SK-N-SH (cell line): ENCODE measurements at regions not wholly inside any gene's neighbourhood (a gene's known extent, or its start where the extent isn't known, plus 50 kb on each side); places are given as distances from the start of the nearest gene placed in this dataset.

Experiments used
- CTCF ChIA-PET: fragments of 300-600, 350-600 bp; formaldehyde crosslinking; extraction: SDS; loops from one replicate; lab custom pipeline; 2021; lab: Yijun Ruan, JAX
- POLR2A ChIA-PET: fragments of 350-600 bp; sonication (Branson Sonifier 250); formaldehyde crosslinking; extraction: SDS; loops from one replicate; lab custom pipeline; 2020; ENCODE audit warnings: antibody characterized with exemption, inconsistent platforms; lab: Yijun Ruan, JAX
- DNase-seq: peaks from one replicate; pipeline ENCODE4 v3.0.0; 2012
- H2AFZ ChIP-seq: fragments of 200-600 bp; sonication (generic); 2 replicates; pipeline ENCODE4 v1.8.1; 2016; ENCODE audit warnings: antibody characterized with exemption, mild to moderate bottlenecking, low read depth
- H3F3A ChIP-seq: fragments of 200-600 bp; sonication (generic); replicated peaks from 2 replicates; pipeline ENCODE3; 2016; ENCODE audit warnings: antibody characterized with exemption, mild to moderate bottlenecking; ENCODE audit not compliant: insufficient read depth
- H3K27ac ChIP-seq, 2 experiments: fragments of 200-500 bp in 1 of 2; fragments of 200-600 bp in 1 of 2; sonication (Bioruptor generic) in 1 of 2; sonication (generic), shearing (Covaris generic) in 1 of 2; 2 replicates each; pipeline versions ENCODE4 v1.5.1 to v1.6.1; 2014 to 2016; ENCODE audit warnings: low read depth in 2 of 2, inconsistent platforms in 1 of 2, low read length in 1 of 2, mild to moderate bottlenecking in 1 of 2, mixed read lengths in 1 of 2
- H3K27me3 ChIP-seq: fragments of 200-600 bp; sonication (generic), shearing (Covaris generic); 2 replicates; pipeline ENCODE4 v1.6.1; 2016; ENCODE audit warnings: mixed run types; ENCODE audit not compliant: insufficient read depth
- H3K36me3 ChIP-seq, 2 experiments: fragments of 200-500 bp in 1 of 2; fragments of 200-600 bp in 1 of 2; sonication (Bioruptor generic) in 1 of 2; sonication (generic) in 1 of 2; replicated peaks in 1 of 2; 2 replicates each; pipeline versions ENCODE3 to v1.5.1; 2014 to 2016; ENCODE audit warnings: low read length in 1 of 2, mild to moderate bottlenecking in 1 of 2; ENCODE audit not compliant: insufficient read depth in 2 of 2, control insufficient read depth in 1 of 2
- H3K4me1 ChIP-seq, 2 experiments: fragments of 200-500 bp in 1 of 2; fragments of 200-600 bp in 1 of 2; sonication (Bioruptor generic) in 1 of 2; sonication (generic), shearing (Covaris generic) in 1 of 2; 2 replicates each; pipeline versions ENCODE4 v1.5.1 to v1.6.1; 2014 to 2016; ENCODE audit warnings: low read depth in 1 of 2, low read length in 1 of 2, mixed run types in 1 of 2; ENCODE audit not compliant: insufficient read depth in 2 of 2, control insufficient read depth in 1 of 2
- H3K4me2 ChIP-seq: fragments of 200-600 bp; sonication (generic), shearing (Covaris generic); 2 replicates; pipeline ENCODE4 v1.6.1; 2017; ENCODE audit warnings: mixed run types
- H3K4me3 ChIP-seq, 2 experiments: fragments of 200-500 bp in 1 of 2; fragments of 200-600 bp in 1 of 2; sonication (Bioruptor generic) in 1 of 2; sonication (generic), shearing (Covaris generic) in 1 of 2; 2 replicates each; pipeline versions ENCODE4 v1.5.1 to v1.8.1; 2014 to 2016; ENCODE audit warnings: low read depth in 2 of 2, inconsistent platforms in 1 of 2, low read length in 1 of 2, mild to moderate bottlenecking in 1 of 2, mixed read lengths in 1 of 2, moderate library complexity in 1 of 2
- H3K79me2 ChIP-seq: fragments of 200-600 bp; sonication (generic); 2 replicates; pipeline ENCODE4 v1.8.1; 2017; ENCODE audit warnings: mild to moderate bottlenecking; ENCODE audit not compliant: insufficient read depth
- H3K9ac ChIP-seq: fragments of 200-600 bp; sonication (generic); 2 replicates; pipeline ENCODE4 v1.6.1; 2017; ENCODE audit warnings: mixed run types
- H3K9me2 ChIP-seq: fragments of 200-600 bp; sonication (generic); 2 replicates; pipeline ENCODE4 v1.6.1; 2017; ENCODE audit warnings: mixed run types
- H3K9me3 ChIP-seq: fragments of 200-600 bp; sonication (generic); 2 replicates; pipeline ENCODE4 v1.6.1; 2017; ENCODE audit warnings: mixed run types, mild to moderate bottlenecking, moderate library complexity
- H4K20me1 ChIP-seq: fragments of 200-600 bp; sonication (generic); 2 replicates; pipeline ENCODE4 v1.6.1; 2017; ENCODE audit warnings: mild to moderate bottlenecking, mixed run types; ENCODE audit not compliant: insufficient read depth
- ELF1 ChIP-seq: IDR thresholded peaks from 2 replicates; pipeline ENCODE4 v1.4.0; 2012
- EP300 ChIP-seq, 2 experiments: IDR thresholded peaks; 2 replicates each; pipeline versions ENCODE4 v1.4.0 to v1.6.1; 2012; ENCODE audit warnings: borderline replicate concordance in 1 of 2, low read depth in 1 of 2, low read length in 1 of 2
- EZH2phosphoT487 ChIP-seq: fragments of 200-600 bp; sonication (generic); IDR thresholded peaks from 2 replicates; pipeline ENCODE4 v1.6.1; 2017; ENCODE audit warnings: low read depth, mixed run types, mild to moderate bottlenecking, antibody characterized with exemption, moderate library complexity, borderline replicate concordance
- NFIC ChIP-seq: IDR thresholded peaks from 2 replicates; pipeline ENCODE4 v1.4.0; 2012; ENCODE audit warnings: borderline replicate concordance
- NRF1 ChIP-seq: IDR thresholded peaks from 2 replicates; pipeline ENCODE4 v1.6.1; 2012; ENCODE audit warnings: low read depth, mild to moderate bottlenecking, low read length
- POLR2AphosphoS5 ChIP-seq: IDR thresholded peaks from 2 replicates; pipeline ENCODE4 v1.6.1; 2012; ENCODE audit warnings: low read depth, low read length
- RCOR1 ChIP-seq: fragments of 150-350 bp; IDR thresholded peaks from 2 replicates; pipeline ENCODE4 v1.6.1; 2017; ENCODE audit warnings: antibody characterized with exemption, low read length
- RFX5 ChIP-seq: IDR thresholded peaks from 2 replicates; pipeline ENCODE4 v1.6.1; 2012; ENCODE audit warnings: mild to moderate bottlenecking, improper control_type of control experiment, low read length
- ZBTB33 ChIP-seq: IDR thresholded peaks from 2 replicates; pipeline ENCODE4 v1.4.0; 2012; ENCODE audit warnings: low read depth, borderline replicate concordance
- WGBS: methylation state at CpG from one replicate; pipeline ENCODE4 v1.1.6; 2017; ENCODE audit warnings: low lambda C conversion rate; 5-methylcytosine and 5-hydroxymethylcytosine counted together
- TF ChIP-seq, protein P1 (sequence below): IDR thresholded peaks from 2 replicates; pipeline ENCODE4 v1.4.0; 2012; ENCODE audit warnings: low read depth, borderline replicate concordance

DNA sequence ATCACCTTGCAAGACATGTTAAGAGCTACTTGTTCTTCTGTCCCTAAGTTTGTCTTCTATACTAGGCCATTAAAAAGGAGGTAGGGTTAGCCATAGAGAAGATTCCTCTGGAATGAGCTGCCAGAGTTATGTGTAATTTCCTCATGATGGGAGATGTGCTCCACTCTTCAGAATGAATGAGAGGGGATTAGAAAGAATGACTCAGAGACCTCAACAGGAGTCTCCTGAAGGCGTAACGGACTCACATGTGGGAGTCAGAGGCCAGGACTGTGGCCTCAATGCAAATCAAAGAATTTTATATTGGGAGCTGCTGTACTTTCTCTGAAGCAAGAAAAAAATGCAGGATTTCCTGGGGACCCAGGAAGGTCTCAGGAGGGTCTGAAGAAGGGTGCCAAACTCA lies 87.8 kb upstream of the ATXN7L3B start:
- POLR2A ChIA-PET = no interaction called here
- Histone ChIP-seq H3K9me2 (no peaks in the 10 kb centered on the region; the same call in 1 of the 2 replicates), H3F3A (no peaks in the 10 kb centered on the region), H4K20me1 (no peaks in the 10 kb centered on the region), H3K4me1 (no peaks in the 10 kb centered on the region), H3K4me3 (no peak overlapping the region), H3K27ac (no peak overlapping the region), H3K9ac (no peak overlapping the region), H3K9me3 (no peaks in the 10 kb centered on the region), H3K79me2 (no peaks in the 10 kb centered on the region), H3K27me3 (no peaks in the 10 kb centered on the region), H3K36me3 (no peaks in the 10 kb centered on the region), H2AFZ (no peak overlapping the region), H3K4me2 (no peak overlapping the region)
- DNase-seq = no peak
- 20% methylated on average over 2 of the region's 2 CpGs for WGBS
- CTCF ChIA-PET = no interaction called here
- TF ChIP-seq NFIC = no peak
- no peak for TF ChIP-seq RCOR1

DNA sequence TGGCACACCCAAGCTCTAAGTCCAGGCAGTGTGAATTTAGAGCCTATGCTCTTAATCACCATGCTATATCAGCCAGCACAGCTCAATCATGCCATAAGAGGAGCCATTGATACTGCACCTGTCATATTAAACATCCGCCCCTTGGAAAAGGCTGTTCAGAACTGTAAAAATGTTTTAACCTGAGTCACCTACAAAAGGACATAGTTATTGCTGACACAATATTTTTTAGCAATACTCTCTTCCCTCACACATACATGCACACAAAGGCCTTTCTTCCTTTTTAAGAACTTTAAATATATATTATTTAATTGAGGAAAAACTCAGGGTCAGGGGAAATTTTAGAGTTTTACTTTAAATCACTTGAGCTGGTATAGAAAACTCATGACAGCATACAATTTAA lies 83.5 kb upstream of the ATXN7L3B start:
- Histone ChIP-seq H3K9ac (no peak overlapping the region), H3F3A (no peaks in the 10 kb centered on the region), H3K36me3 (no peaks in the 10 kb centered on the region), H2AFZ (no peak overlapping the region), H3K27me3 (no peaks in the 10 kb centered on the region), H3K4me1 (no peaks in the 10 kb centered on the region), H3K4me3 (no peak overlapping the region), H3K79me2 (no peaks in the 10 kb centered on the region), H3K9me3 (no peaks in the 10 kb centered on the region), H3K27ac (no peak overlapping the region), H3K9me2 (no peaks in the 10 kb centered on the region), H4K20me1 (no peaks in the 10 kb centered on the region), H3K4me2 (no peak overlapping the region)
- ChIA-PET POLR2A (no interaction called here), CTCF (no interaction called here)
- TF ChIP-seq ELF1 (no peak), EZH2phosphoT487 (no peak), NFIC (no peak), EP300 (IDR thresholded peaks at IDR 0.05; ENCODE audit: borderline replicate concordance in 1 of 2, low read depth in 1 of 2, low read length in 1 of 2) (no peak), NRF1 (no peak), POLR2AphosphoS5 (no peak)
- no peak for DNase-seq
- WGBS = 86% methylated on average over 1 of the region's 1 CpG

DNA sequence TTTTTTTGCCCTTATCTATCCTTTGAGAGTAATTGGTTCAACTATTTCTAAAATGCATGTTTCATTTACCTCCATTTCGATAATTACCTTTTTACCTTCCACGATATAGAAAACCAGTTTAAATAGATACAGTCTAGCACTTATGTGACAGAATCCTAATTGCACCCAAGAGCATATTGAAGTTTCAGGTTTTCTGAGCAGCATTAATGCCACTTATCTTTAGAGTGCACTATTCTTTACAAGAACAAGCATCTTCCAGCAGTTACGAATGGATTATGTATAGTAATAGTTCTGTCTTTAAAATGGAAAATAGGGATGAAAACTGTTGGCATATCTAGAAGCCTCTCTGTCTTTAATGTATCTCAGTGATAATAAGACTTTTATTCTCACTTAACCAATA lies 82.2 kb upstream of the ATXN7L3B start:
- H3K4me2 ChIP-seq = no peak overlapping the region
- H3K79me2 ChIP-seq = no peaks in the 10 kb centered on the region
- H3K9me3 ChIP-seq = no peaks in the 10 kb centered on the region
- H3K4me3 ChIP-seq = no peak overlapping the region
- WGBS = 18% methylated on average over 3 of the region's 3 CpGs
- no peak for DNase-seq
- H3K27me3 ChIP-seq = no peaks in the 10 kb centered on the region
- no peaks in the 10 kb centered on the region for H3K9me2 ChIP-seq
- no peaks in the 10 kb centered on the region for H3K4me1 ChIP-seq
- no peak overlapping the region for H3K27ac ChIP-seq
- H3F3A ChIP-seq = no peaks in the 10 kb centered on the region
- ChIA-PET CTCF (no interaction called here), POLR2A (no interaction called here)
- H4K20me1 ChIP-seq = no peaks in the 10 kb centered on the region
- no peak overlapping the region for H3K9ac ChIP-seq
- TF ChIP-seq ELF1 = no peak
- no peaks in the 10 kb centered on the region for H3K36me3 ChIP-seq
- H2AFZ ChIP-seq = no peak overlapping the region

DNA sequence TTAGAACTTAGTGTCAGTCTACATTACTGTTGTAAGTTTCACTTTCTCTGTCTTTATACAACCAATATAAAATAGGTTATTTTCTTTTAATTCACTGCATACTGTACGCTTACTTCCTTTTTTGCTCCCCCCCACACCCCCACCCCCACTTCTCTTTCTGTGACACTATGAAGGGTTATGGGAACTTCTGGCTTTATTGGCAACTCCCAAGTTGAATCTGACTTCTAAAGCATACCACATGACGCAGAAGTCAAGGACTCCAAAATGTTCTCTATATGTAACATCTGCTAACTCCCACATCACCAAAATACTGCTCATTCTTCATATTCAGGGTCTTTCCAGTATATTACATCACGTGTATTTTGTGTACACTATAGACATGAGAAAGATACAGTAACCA lies 81.2 kb upstream of the ATXN7L3B start:
- CTCF ChIA-PET = no interaction called here

More for the DNA sequence above, 81.2 kb upstream of the ATXN7L3B start:
- TF ChIP-seq RFX5 (no peak), NFIC (no peak), EZH2phosphoT487 (no peak), ZBTB33 (no peak)
- TF ChIP-seq, protein P1, sequence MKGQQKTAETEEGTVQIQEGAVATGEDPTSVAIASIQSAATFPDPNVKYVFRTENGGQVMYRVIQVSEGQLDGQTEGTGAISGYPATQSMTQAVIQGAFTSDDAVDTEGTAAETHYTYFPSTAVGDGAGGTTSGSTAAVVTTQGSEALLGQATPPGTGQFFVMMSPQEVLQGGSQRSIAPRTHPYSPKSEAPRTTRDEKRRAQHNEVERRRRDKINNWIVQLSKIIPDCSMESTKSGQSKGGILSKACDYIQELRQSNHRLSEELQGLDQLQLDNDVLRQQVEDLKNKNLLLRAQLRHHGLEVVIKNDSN = no peak
- H3K36me3 ChIP-seq = no peaks in the 10 kb centered on the region
- no peak overlapping the region for H2AFZ ChIP-seq
- no peaks in the 10 kb centered on the region for H3K27me3 ChIP-seq
- no peak for DNase-seq
- no peaks in the 10 kb centered on the region for H3F3A ChIP-seq
- H3K4me3 ChIP-seq = no peak overlapping the region
- H3K27ac ChIP-seq = no peak overlapping the region
- no peaks in the 10 kb centered on the region for H3K79me2 ChIP-seq
- 26% methylated on average over 3 of the region's 3 CpGs for whole genome bisulfite sequencing
- no peaks in the 10 kb centered on the region for H4K20me1 ChIP-seq
- H3K9me3 ChIP-seq = no peaks in the 10 kb centered on the region
- no peaks in the 10 kb centered on the region for H3K9me2 ChIP-seq
- no peaks in the 10 kb centered on the region for H3K4me1 ChIP-seq
- H3K4me2 ChIP-seq = no peak overlapping the region
- no peak overlapping the region for H3K9ac ChIP-seq
- POLR2A ChIA-PET = no interaction called here
